HG03520 (cell line): ENCODE measurements at regions not wholly inside any gene's neighbourhood (a gene's known extent, or its start where the extent isn't known, plus 50 kb on each side); places are given as distances from the start of the nearest gene placed in this dataset.

Experiments used
- ATAC-seq: cut with Tn5 transposase; IDR thresholded peaks from one replicate; pipeline ENCODE4 v1.9.1; 2021; ENCODE audit warnings: mild to moderate bottlenecking, moderate library complexity; ENCODE audit not compliant: unreplicated experiment

- ATAC-seq, result no peak
Observed at GRCh38 chr2:29974086-29974485, 52.7 kb upstream of the ALK start.

DNA sequence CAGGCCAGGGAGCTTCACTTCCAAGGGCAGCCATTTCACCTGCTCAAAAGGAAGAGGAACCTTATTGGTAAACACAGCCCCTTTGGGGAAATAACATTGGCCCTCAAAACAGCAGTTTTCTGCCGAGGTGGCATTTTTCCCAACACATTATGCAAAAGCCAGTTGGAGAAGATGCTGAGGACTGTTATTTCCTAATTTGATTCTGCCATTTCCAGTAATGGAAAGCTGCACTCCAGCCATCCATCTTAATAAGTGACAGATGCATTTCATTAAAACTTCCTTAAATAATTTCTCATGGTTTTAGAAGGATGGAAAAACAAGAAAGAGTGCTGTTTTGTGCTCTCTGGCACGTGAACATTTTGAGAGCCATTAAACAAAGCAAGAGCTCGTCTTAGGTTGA, 55.9 kb upstream of the ALK start:
- no peak for ATAC-seq

DNA sequence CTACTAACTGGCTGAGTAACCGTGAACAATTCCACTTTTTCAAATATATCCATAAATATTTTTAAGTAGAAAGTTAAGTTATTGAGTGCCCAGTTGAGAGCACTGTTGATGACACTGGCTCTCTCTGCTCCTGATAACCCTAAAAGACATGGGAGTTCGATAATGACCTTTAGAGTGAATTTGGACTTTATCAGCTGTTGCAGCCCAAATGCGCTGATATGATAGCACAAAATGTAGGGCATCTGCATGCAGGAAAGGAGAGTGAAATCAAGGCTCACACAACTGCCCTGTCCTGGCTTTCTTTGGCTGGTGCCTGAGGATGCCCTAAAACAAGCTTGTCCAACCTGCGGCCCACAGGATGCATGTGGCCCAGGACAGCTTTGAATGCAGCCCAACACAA, 60.0 kb upstream of the ALK start:
- no peak for ATAC-seq

DNA sequence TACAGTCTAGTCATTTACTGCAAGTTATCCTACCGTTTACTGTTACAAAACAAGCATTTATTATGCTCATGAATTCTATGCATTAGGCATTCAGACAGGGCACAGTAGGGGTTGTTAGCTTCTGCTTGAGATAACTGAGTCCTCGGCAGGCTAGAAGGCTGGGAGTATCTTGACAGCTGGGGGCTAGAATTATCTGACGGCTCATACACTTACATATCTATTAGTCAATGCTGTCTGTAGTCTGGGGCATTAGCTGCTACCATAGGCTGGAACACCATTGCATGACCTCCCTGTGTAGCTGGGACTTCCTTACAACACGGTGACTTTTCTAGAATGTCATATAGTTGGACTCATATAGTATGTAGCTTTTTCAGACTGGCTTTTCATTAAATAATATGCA, 61.9 kb upstream of the ALK start:
- no peak for ATAC-seq

- no peak for ATAC-seq
Observed at GRCh38 chr2:29987146-29987545, 65.8 kb upstream of the ALK start.

GRCh38 chr2:29990129-29990528, 68.7 kb upstream of the ALK start:
- ATAC-seq, result no peak

- no peak for ATAC-seq
Observed at GRCh38 chr2:29991086-29991485, 69.7 kb upstream of the ALK start.

GRCh38 chr2:29995241-29995640, 73.9 kb upstream of the ALK start:
- no peak for ATAC-seq

DNA sequence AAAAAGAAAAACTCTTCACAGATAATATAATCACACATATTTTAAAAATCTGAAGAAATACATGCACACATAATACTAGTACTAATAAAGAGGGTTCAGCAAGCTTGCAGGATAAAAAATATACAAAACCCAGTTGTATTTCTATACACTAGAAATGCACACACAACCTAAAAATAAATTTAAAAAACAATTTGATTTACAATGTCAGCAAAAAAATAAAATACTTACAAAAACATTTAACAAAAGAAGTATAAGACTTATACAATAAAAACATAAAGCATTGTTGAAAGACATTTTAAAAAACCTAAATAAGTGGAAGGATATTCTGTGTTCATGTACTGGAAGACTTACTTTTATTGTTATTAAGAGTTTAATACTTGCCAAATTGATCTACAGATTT, 81.7 kb upstream of the ALK start:
- ATAC-seq, result no peak

GRCh38 chr2:30022444-30023071, 101.2 kb upstream of the ALK start:
- peak; percentile 59 for ATAC-seq

GRCh38 chr2:30024281-30024680, 102.9 kb upstream of the ALK start:
- no peak for ATAC-seq

GRCh38 chr2:30026091-30027055, 105.0 kb upstream of the ALK start:
- ATAC-seq, result no peak

GRCh38 chr2:30029804-30030203, 108.4 kb upstream of the ALK start:
- ATAC-seq, result no peak

GRCh38 chr2:30030361-30030760, 109.0 kb upstream of the ALK start:
- no peak for ATAC-seq

GRCh38 chr2:30031184-30031583, 109.8 kb upstream of the ALK start:
- no peak for ATAC-seq

DNA sequence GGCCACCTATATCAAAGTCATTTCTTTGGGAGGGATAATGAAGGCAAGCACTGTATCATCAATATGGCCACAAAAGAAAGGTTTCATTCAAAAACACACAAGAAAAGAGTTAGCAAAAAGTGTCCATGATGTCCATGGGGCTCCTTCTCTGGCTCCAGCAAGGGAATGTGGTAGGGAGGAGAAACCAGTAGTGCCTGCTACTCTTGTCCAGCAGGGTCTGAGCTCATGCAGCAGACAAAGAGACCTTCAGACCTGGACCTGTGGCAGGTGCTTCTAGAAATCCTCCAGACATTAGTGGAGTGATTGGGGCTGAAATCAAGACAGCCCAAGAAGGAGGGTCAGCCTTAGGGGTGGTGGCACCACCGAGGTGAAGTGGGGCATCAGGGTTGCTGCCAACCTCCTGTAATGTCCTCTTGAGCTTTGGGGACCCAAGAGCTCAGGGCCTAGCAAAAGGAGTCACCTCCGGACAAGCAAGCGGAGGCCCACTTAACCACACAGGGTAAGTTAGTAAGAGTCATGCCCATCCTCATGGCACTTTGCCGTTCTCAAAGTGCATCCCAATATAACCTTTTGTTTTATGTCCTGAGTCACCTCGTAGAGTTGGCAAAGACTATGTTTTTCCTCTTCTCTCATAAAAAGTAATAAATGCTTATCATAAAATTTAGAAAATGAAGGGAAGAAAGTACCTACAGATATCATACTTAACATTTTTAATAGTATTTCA, 112.6 kb upstream of the YPEL5 start:
- ATAC-seq, result no peak

- no peak for ATAC-seq
Observed at GRCh38 chr2:30037016-30037415, 109.8 kb upstream of the YPEL5 start.

DNA sequence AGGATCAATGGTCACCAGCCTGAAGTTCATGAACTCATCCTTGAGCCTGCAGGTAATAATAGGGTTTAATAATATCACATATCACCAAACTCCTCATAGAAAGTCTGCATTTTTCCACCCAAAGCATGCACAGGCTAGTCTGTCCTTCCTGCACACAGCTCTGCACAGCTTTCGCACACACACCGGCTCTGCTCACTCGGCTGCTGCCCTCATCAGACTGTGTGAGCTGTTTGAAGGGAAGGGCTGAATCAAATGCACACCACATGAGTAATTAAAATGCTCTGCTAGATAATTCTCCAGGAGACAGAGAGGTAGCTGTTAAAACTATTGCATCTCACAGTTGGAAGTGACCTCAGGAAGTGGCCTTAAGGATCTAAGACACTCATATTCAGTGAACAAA, 108.4 kb upstream of the YPEL5 start:
- no peak for ATAC-seq

GRCh38 chr2:30039101-30039500, 107.7 kb upstream of the YPEL5 start:
- no peak for ATAC-seq

- ATAC-seq, result no peak
Observed at GRCh38 chr2:30040147-30040546, 106.7 kb upstream of the YPEL5 start.

DNA sequence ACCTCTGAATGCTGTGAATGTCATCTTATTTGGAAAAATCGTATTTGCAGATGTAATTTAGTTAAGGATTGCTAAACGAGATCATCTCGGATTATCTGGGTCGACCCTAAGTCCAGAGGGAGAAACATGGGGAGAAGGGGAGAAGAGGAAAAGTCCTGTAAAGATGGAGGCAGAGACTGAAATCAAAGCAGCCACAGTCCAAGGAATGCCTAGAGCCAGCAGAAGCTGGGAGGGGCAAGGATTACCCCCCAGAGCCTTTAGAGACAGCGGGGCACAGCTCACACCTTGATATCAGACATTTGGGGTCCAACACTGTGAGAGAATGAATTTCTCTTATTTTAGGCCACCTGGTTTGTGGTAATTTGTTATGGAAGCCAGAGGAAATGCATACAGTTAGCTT, 104.9 kb upstream of the YPEL5 start:
- ATAC-seq, result no peak

- no peak for ATAC-seq
Observed at GRCh38 chr2:30046396-30046795, 100.4 kb upstream of the YPEL5 start.
